ENCODE measurements at regions not wholly inside any gene's neighbourhood (a gene's known extent, or its start where the extent isn't known, plus 50 kb on each side); places are given as distances from the start of the nearest gene placed in this dataset.

GRCh38 chr3:176090727-176091126 is 1106.6 kb downstream of the TBL1XR1 start:
- DNase-seq (ENCODE audit: low spot score in 2 of 2), result no peak
- intact Hi-C loops (cut with DNase I; ENCODE audit: low total_unique reads), result no loop called here
- TF ChIP-seq POLR2A (IDR thresholded peaks at IDR 0.05) (no peak), CTCF (IDR thresholded peaks at IDR 0.05) (no peak)
- H3K4me3 ChIP-seq (ENCODE audit: low read depth, poor library complexity, severe bottlenecking), result no peak overlapping the region
- WGBS, 2 donors, result 49 to 63% methylated on average over 3 of the region's 3 CpGs

- TF ChIP-seq CTCF (IDR thresholded peaks at IDR 0.05), result no peak
- no peak for TF ChIP-seq POLR2A (IDR thresholded peaks at IDR 0.05)
- intact Hi-C loops (cut with DNase I; ENCODE audit: low total_unique reads), result no loop called here
- no peak overlapping the region for H3K4me3 ChIP-seq (ENCODE audit: low read depth, poor library complexity, severe bottlenecking)
- DNase-seq (ENCODE audit: low spot score in 2 of 2), result no peak
- 92% methylated on average over 3 of the region's 3 CpGs for WGBS, 2 donors
These were observed 1108.3 kb downstream of the TBL1XR1 start for GRCh38 chr3:176088962-176089383.

- 30 to 80% methylated on average over 2 of the region's 2 CpGs for WGBS, 2 donors
- DNase-seq (ENCODE audit: low spot score in 2 of 2), result no peak
- intact Hi-C loops (cut with DNase I; ENCODE audit: low total_unique reads), result no loop called here
- TF ChIP-seq POLR2A (IDR thresholded peaks at IDR 0.05) (no peak), CTCF (IDR thresholded peaks at IDR 0.05) (no peak)
- no peak overlapping the region for H3K4me3 ChIP-seq (ENCODE audit: low read depth, poor library complexity, severe bottlenecking)
These were observed 1110.1 kb downstream of the TBL1XR1 start for GRCh38 chr3:176087066-176087697.

GRCh38 chr3:176079785-176080184 is 1117.5 kb downstream of the TBL1XR1 start:
- no peak for DNase-seq (ENCODE audit: low spot score in 2 of 2)
- TF ChIP-seq CTCF (IDR thresholded peaks at IDR 0.05) (no peak), POLR2A (IDR thresholded peaks at IDR 0.05) (no peak)
- 0 to 93% methylated on average over 1 of the region's 1 CpG for WGBS, 2 donors
- no peak overlapping the region for H3K4me3 ChIP-seq (ENCODE audit: low read depth, poor library complexity, severe bottlenecking)
- intact Hi-C loops (cut with DNase I; ENCODE audit: low total_unique reads), result no loop called here

- no peak overlapping the region for H3K4me3 ChIP-seq (ENCODE audit: low read depth, poor library complexity, severe bottlenecking)
- no peak for DNase-seq (ENCODE audit: low spot score in 2 of 2)
- TF ChIP-seq POLR2A (IDR thresholded peaks at IDR 0.05) (no peak), CTCF (IDR thresholded peaks at IDR 0.05) (no peak)
- WGBS, 2 donors, result 51 to 56% methylated on average over 1 of the region's 1 CpG
- intact Hi-C loops (cut with DNase I; ENCODE audit: low total_unique reads), result no loop called here
These were observed 1118.4 kb downstream of the TBL1XR1 start for GRCh38 chr3:176078906-176079305.

GRCh38 chr3:176075491-176075890 is 1121.8 kb downstream of the TBL1XR1 start:
- DNase-seq (ENCODE audit: low spot score in 2 of 2), result no peak
- WGBS, 2 donors, result 64 to 74% methylated on average over 1 of the region's 1 CpG
- TF ChIP-seq CTCF (IDR thresholded peaks at IDR 0.05), result no peak
- TF ChIP-seq POLR2A (IDR thresholded peaks at IDR 0.05), result no peak
- H3K4me3 ChIP-seq (ENCODE audit: low read depth, poor library complexity, severe bottlenecking), result no peak overlapping the region
- intact Hi-C loops (cut with DNase I; ENCODE audit: low total_unique reads), result no loop called here

All from lower leg skin (tissue), 4 donors.